ENCODE measurements at regions not wholly inside any gene's neighbourhood (a gene's known extent, or its start where the extent isn't known, plus 50 kb on each side); places are given as distances from the start of the nearest gene placed in this dataset.

DNA sequence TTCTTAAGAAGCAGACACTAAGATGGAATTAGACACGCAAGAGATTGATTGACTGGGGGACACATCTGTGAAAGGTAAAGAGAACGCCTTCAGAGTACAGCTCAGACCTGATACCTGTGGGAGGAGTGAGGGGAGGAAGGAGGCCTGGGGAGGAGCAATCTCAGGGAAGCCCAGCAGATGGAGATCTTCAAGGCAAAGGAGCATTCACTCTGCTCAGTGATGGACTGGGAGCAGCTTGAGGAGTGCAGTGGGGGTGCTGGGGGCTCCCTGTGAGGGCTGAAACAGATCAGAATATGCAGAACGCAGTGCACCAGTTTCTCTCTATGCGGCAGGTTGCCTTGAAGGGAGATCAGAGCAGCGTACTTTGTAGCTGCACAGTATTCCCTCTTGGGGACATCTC lies 103.7 kb upstream of the ATP8B1 start:
- WGBS (ENCODE audit: insufficient coverage, low lambda C conversion rate), result no CpG with 5 or more reads among the region's 5 CpGs
- no peak for DNase-seq

DNA sequence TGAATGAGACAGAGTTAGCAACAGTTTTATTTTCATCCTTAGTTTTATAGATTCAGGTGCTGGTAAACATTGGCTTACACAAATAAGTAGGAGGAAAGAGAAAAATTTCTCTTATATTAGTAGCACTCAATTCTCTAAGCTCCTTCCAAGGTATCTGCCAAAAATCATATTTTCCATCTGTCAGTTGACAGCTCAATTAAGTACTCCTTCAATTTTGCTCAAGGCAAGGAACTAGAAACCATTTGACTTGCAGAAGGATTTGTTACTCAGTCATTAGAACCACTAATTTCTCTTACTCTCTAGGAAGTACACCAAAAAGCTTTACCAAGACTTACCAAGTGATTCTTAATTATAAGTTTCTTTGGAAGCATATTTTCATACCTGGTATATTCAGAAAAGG lies 101.4 kb upstream of the ATP8B1 start:
- DNase-seq, result no peak
- H3K9me3 ChIP-seq (ENCODE audit: control insufficient read depth, low read depth, low read length), result no peaks in the 10 kb centered on the region

More for the DNA sequence above, 103.7 kb upstream of the ATP8B1 start:
- Histone ChIP-seq H3K27ac (ENCODE audit: low read length) (no peak overlapping the region), H3K4me1 (ENCODE audit: control insufficient read depth, insufficient read depth, low read length) (no peaks in the 10 kb centered on the region), H3K36me3 (ENCODE audit: control insufficient read depth, insufficient read depth, low read length) (no peaks in the 10 kb centered on the region), H3K27me3 (ENCODE audit: control insufficient read depth, insufficient read depth, low read length) (no peaks in the 10 kb centered on the region), H3K4me3 (ENCODE audit: low read length) (no peak overlapping the region), H3K9me3 (ENCODE audit: control insufficient read depth, low read depth, low read length) (no peaks in the 10 kb centered on the region)

DNA sequence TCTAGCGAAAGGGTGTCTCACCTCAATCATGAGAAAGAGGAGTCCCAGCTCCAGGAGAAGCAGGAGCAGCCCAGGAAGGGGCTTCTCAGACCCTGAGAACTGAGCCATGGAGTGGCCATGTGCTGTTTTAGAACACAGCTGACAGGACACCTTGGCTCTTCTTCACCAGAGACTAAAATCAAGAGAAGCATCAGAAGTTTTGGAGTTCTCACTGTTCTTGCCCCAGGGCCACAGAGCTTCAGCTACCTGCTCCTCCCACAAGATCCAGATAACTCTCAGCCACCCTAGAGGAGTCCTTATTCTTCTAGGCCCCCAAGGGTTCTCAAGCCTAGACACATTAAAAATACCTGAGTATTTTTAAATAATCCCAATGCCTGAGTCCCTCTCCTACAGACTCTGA lies 99.6 kb upstream of the ATP8B1 start:
- no peak for DNase-seq
- H3K4me3 ChIP-seq (ENCODE audit: low read length), result no peak overlapping the region
- no peaks in the 10 kb centered on the region for H3K9me3 ChIP-seq (ENCODE audit: control insufficient read depth, low read depth, low read length)
- WGBS (ENCODE audit: insufficient coverage, low lambda C conversion rate), result no CpG with 5 or more reads among the region's 1 CpG
- H3K27me3 ChIP-seq (ENCODE audit: control insufficient read depth, insufficient read depth, low read length), result no peaks in the 10 kb centered on the region
- H3K4me1 ChIP-seq (ENCODE audit: control insufficient read depth, insufficient read depth, low read length), result no peaks in the 10 kb centered on the region
- H3K27ac ChIP-seq (ENCODE audit: low read length), result no peak overlapping the region
- H3K36me3 ChIP-seq (ENCODE audit: control insufficient read depth, insufficient read depth, low read length), result no peaks in the 10 kb centered on the region

More for the DNA sequence above, 101.4 kb upstream of the ATP8B1 start:
- no peaks in the 10 kb centered on the region for H3K27me3 ChIP-seq (ENCODE audit: control insufficient read depth, insufficient read depth, low read length)
- H3K27ac ChIP-seq (ENCODE audit: low read length), result no peak overlapping the region
- no peaks in the 10 kb centered on the region for H3K36me3 ChIP-seq (ENCODE audit: control insufficient read depth, insufficient read depth, low read length)
- H3K4me1 ChIP-seq (ENCODE audit: control insufficient read depth, insufficient read depth, low read length), result no peaks in the 10 kb centered on the region
- H3K4me3 ChIP-seq (ENCODE audit: low read length), result no peak overlapping the region

DNA sequence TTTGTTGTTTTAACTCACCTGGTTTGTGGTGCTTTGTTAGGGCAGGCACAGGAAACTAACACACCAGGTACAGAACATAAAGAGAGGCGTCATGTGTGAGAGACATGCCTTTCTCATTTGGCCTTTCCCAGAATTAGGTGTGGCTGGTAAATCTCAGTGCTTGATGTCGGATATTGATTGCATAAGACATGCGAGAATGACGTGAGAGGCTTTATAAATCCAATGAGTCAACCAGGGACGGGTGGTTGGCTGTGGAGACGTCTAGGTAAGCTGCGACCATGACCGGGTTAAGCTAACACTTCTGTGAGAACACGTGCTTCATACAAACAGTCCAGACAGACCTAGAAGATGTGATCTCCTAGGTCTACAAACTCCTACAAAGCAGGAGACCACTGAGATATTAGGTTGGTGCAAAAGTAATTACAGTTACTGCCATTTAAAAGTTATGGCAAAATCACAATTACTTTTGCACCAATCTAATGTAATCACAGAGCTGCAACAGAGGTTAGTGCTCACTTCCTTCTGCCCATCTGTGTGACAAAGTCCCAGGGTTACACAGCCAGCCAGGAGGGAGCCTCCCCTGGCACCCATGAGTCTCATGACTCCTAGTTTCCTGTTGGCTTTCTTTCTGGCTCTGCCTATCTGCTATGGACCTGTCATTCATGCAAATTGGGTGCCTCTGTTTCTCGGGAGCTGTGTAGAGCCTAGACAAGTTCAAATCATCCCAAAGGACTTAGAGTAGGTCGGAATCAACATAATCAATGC lies 98.9 kb upstream of the ATP8B1 start:
- no peaks in the 10 kb centered on the region for H3K9me3 ChIP-seq (ENCODE audit: control insufficient read depth, low read depth, low read length)
- no peaks in the 10 kb centered on the region for H3K27me3 ChIP-seq (ENCODE audit: control insufficient read depth, insufficient read depth, low read length)
- WGBS (ENCODE audit: insufficient coverage, low lambda C conversion rate), result no CpG with 5 or more reads among the region's 11 CpGs
- peak; percentile 52 to 78 for DNase-seq
- no peaks in the 10 kb centered on the region for H3K36me3 ChIP-seq (ENCODE audit: control insufficient read depth, insufficient read depth, low read length)
- H3K4me1 ChIP-seq (ENCODE audit: control insufficient read depth, insufficient read depth, low read length), result no peaks in the 10 kb centered on the region
- peak overlapping the region; percentile 44 for H3K27ac ChIP-seq (ENCODE audit: low read length)
- no peak overlapping the region for H3K4me3 ChIP-seq (ENCODE audit: low read length)

DNA sequence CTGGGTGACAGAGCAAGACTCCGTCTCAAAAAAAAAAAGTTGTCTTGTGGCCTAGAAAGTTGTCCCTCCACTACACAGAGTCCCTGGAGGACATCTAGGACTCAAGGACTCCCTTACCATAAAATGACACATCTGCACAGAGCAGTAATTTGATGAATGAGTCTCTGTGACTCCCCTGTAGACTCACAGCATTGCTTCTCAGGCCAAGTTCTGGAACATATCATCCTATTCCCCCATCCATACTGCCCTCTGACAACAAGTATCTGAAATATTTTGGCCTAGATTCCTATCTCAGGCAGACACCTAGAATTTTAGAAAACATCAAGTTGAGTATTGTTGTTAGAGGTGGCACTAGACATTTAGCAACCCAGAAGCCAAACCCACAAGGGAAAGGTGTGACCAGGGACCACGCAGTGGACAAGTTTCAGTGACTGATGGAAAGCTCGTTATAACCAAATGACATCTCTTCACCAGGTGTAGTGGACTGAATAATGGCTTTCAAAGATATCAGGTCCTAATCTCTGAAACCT lies 97.9 kb upstream of the ATP8B1 start:
- Histone ChIP-seq H3K36me3 (ENCODE audit: control insufficient read depth, insufficient read depth, low read length) (no peaks in the 10 kb centered on the region), H3K9me3 (ENCODE audit: control insufficient read depth, low read depth, low read length) (no peaks in the 10 kb centered on the region)
- no CpG with 5 or more reads among the region's 3 CpGs for WGBS (ENCODE audit: insufficient coverage, low lambda C conversion rate)

DNA sequence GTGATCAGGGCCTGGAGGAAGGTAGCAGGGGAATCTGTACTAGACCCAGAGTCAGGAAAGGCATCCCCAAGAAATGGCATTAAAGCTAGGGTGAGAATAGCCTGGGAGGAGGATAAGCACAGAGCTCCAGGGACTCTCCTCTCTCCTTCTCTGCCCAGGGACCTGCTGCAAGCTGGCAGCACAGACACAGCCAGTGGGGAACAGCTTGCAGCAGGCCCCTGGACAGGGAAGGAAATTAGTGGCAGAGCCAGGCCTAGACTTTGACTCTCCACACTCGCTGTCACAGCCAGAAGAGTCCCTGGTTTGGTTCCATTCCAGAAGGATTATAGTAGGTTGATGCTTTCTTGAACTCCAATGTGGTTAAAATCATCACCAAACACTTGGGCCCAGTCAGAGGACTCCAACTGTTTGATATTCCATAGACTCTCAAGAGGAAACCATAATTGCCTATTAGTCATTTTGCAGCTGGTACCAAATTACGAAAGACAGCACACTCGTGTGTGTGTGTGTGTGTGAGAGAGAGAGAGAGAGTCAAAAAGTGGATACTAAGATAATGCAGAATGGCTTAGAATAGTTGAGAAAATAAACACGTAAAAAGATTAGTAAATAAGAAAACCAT lies 95.5 kb upstream of the ATP8B1 start:
- Histone ChIP-seq H3K27me3 (ENCODE audit: control insufficient read depth, insufficient read depth, low read length) (no peaks in the 10 kb centered on the region), H3K9me3 (ENCODE audit: control insufficient read depth, low read depth, low read length) (no peaks in the 10 kb centered on the region), H3K4me1 (ENCODE audit: control insufficient read depth, insufficient read depth, low read length) (no peaks in the 10 kb centered on the region), H3K27ac (ENCODE audit: low read length) (no peak overlapping the region), H3K4me3 (ENCODE audit: low read length) (no peak overlapping the region), H3K36me3 (ENCODE audit: control insufficient read depth, insufficient read depth, low read length) (no peaks in the 10 kb centered on the region)
- DNase-seq, result no peak
- 57% methylated on average over 2 of the region's 4 CpGs for WGBS (ENCODE audit: insufficient coverage, low lambda C conversion rate)

More for the DNA sequence above, 97.9 kb upstream of the ATP8B1 start:
- H3K27ac ChIP-seq (ENCODE audit: low read length), result no peak overlapping the region
- H3K4me3 ChIP-seq (ENCODE audit: low read length), result no peak overlapping the region
- no peak for DNase-seq
- H3K27me3 ChIP-seq (ENCODE audit: control insufficient read depth, insufficient read depth, low read length), result no peaks in the 10 kb centered on the region
- H3K4me1 ChIP-seq (ENCODE audit: control insufficient read depth, insufficient read depth, low read length), result no peaks in the 10 kb centered on the region

DNA sequence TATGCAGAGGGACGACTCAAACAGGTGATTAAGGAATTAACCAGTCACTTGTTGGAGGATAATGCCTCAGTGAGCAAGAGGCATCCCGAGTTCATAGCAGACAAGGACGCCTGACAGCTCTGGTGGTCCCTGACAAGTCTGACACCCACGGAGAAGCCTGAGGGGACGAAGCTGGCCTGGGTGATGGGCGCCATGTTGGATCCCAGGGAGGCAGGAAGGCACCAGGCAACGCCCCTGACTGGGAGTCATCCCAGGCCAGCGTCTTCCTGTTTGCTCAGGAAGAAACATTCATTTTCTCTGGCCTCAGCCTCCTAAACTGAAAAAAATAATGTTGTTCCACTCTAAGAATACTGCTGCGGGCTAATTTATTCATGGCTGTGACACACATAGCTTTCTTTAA lies 92.1 kb upstream of the ATP8B1 start:
- WGBS (ENCODE audit: insufficient coverage, low lambda C conversion rate), result 20% methylated on average over 1 of the region's 9 CpGs
- Histone ChIP-seq H3K27ac (ENCODE audit: low read length) (no peak overlapping the region), H3K4me1 (ENCODE audit: control insufficient read depth, insufficient read depth, low read length) (no peaks in the 10 kb centered on the region), H3K4me3 (ENCODE audit: low read length) (no peak overlapping the region), H3K36me3 (ENCODE audit: control insufficient read depth, insufficient read depth, low read length) (no peaks in the 10 kb centered on the region), H3K27me3 (ENCODE audit: control insufficient read depth, insufficient read depth, low read length) (no peaks in the 10 kb centered on the region), H3K9me3 (ENCODE audit: control insufficient read depth, low read depth, low read length) (no peaks in the 10 kb centered on the region)
- DNase-seq, result no peak

DNA sequence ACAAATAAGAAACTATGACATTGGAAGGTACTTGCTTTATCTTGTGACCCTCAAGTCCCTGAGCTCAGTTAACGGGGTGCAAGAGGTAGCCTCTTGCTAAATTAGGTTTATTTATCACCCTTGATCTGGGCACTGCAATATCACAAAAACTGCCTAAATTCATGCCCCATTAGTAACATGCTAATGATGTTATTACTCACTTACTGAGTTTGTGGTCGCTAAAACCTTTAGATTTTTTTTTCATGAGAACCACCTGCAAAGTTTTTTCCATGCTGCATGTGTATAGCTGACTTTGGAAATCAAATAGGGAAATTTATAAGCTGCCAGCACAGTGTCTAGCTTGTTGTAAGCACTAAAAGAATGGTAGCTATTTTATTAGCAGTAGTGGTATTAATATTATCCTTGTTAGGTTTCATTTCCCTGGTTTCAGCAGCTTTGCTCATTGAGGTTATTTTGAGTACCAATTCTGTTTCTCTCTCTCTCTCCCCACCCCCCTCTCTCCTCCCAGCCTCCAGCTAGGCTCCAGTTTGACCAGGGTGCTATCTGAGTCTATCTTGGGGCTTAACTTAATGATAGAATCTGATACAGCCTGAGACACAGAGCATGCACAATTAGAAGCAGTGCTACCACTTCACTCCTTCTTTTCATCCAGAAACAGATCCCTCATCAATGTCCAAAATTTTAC lies 88.7 kb upstream of the ATP8B1 start:
- Histone ChIP-seq H3K4me1 (ENCODE audit: control insufficient read depth, insufficient read depth, low read length) (peaks cover 6% of the 10 kb centered on the region), H3K36me3 (ENCODE audit: control insufficient read depth, insufficient read depth, low read length) (no peaks in the 10 kb centered on the region), H3K27me3 (ENCODE audit: control insufficient read depth, insufficient read depth, low read length) (no peaks in the 10 kb centered on the region), H3K9me3 (ENCODE audit: control insufficient read depth, low read depth, low read length) (peaks cover 8% of the 10 kb centered on the region), H3K4me3 (ENCODE audit: low read length) (no peak overlapping the region), H3K27ac (ENCODE audit: low read length) (no peak overlapping the region)
- no CpG with 5 or more reads among the region's 2 CpGs for WGBS (ENCODE audit: insufficient coverage, low lambda C conversion rate)
- no peak for DNase-seq

DNA sequence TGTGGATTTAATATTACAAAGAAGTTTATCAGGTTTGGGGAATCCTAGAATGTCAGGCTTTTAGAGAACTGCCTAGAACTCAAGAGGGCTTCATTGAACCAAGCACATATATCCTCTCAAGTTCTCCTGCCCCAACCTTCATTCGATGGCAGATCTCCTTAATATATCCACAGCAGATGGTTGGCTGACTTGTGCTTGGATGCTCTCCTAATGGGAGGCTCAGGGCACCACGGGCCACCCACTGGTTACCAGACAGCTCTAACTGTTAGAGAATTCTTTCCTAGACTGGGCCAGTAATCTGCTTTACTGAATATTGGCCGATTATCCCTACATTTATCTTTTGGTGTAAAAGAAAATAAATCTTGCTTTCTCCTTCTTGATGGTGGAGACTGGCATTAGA lies 87.2 kb upstream of the ATP8B1 start:
- Histone ChIP-seq H3K27me3 (ENCODE audit: control insufficient read depth, insufficient read depth, low read length) (no peaks in the 10 kb centered on the region), H3K9me3 (ENCODE audit: control insufficient read depth, low read depth, low read length) (peaks cover 8% of the 10 kb centered on the region), H3K4me3 (ENCODE audit: low read length) (no peak overlapping the region), H3K4me1 (ENCODE audit: control insufficient read depth, insufficient read depth, low read length) (peaks cover 6% of the 10 kb centered on the region), H3K36me3 (ENCODE audit: control insufficient read depth, insufficient read depth, low read length) (no peaks in the 10 kb centered on the region), H3K27ac (ENCODE audit: low read length) (no peak overlapping the region)
- WGBS (ENCODE audit: insufficient coverage, low lambda C conversion rate), result no CpG with 5 or more reads among the region's 3 CpGs
- no peak for DNase-seq

DNA sequence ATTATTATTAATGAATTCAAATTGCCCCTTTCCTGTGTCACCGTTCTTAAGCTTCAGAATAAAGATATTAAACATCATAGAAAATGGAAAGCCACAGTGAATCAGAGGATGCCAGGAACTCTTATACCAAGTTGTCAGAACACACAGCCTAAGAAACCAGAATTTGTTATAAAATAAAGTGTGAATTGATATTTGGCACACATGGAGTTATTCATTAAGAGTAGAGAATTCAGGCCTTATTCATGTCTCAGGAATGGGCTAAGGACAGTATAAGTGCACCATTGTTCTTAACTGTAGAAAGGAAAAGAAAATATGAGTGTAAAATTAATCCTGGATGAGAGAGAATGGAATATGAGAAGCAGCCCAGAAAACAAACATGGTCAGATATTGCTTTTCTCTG lies 86.7 kb upstream of the ATP8B1 start:
- Histone ChIP-seq H3K27ac (ENCODE audit: low read length) (no peak overlapping the region), H3K27me3 (ENCODE audit: control insufficient read depth, insufficient read depth, low read length) (no peaks in the 10 kb centered on the region), H3K4me1 (ENCODE audit: control insufficient read depth, insufficient read depth, low read length) (peaks cover 6% of the 10 kb centered on the region), H3K4me3 (ENCODE audit: low read length) (no peak overlapping the region), H3K9me3 (ENCODE audit: control insufficient read depth, low read depth, low read length) (peaks cover 8% of the 10 kb centered on the region), H3K36me3 (ENCODE audit: control insufficient read depth, insufficient read depth, low read length) (no peaks in the 10 kb centered on the region)
- WGBS (ENCODE audit: insufficient coverage, low lambda C conversion rate), result no CpG with 5 or more reads among the region's 1 CpG
- no peak for DNase-seq

All from large intestine (tissue), 3 donors.